MCF 10A (cell line): ENCODE measurements at regions not wholly inside any gene's neighbourhood (a gene's known extent, or its start where the extent isn't known, plus 50 kb on each side); places are given as distances from the start of the nearest gene placed in this dataset.

ENCODE experiments used
- BruUV-seq: library from RNA; stranded (reverse); fragments of 400-500 nt; replicated peaks from 2 replicates; lab custom pipeline; 2021; lab: Mats Ljungman, UMichigan
- CTCF ChIA-PET: fragments of 300-600 bp; sonication (Branson Sonifier 250); formaldehyde crosslinking; extraction: SDS; loops from one replicate; lab custom pipeline; 2021; ENCODE audit warnings: antibody characterized with exemption, inconsistent platforms; lab: Yijun Ruan, JAX
- POLR2A ChIA-PET: fragments of 300-600, 350-650 bp; sonication (Branson Sonifier 250); formaldehyde crosslinking; extraction: SDS; loops from one replicate; lab custom pipeline; 2020; ENCODE audit warnings: antibody characterized with exemption, inconsistent platforms; lab: Yijun Ruan, JAX
- DNase-seq: peaks from one replicate; pipeline ENCODE4 v3.0.0-alpha.2; 2018; ENCODE audit not compliant: unreplicated experiment
- H3K27ac Mint-ChIP-seq: one replicate; pipeline ENCODE4 v1.8.0; 2022; ENCODE audit warnings: mild to moderate bottlenecking, low read depth, mixed read lengths; ENCODE audit not compliant: unreplicated experiment
- H3K27me3 Mint-ChIP-seq: one replicate; pipeline ENCODE4 v1.8.0; 2022; ENCODE audit warnings: mixed read lengths; ENCODE audit not compliant: insufficient read depth, unreplicated experiment
- H3K36me3 Mint-ChIP-seq: one replicate; pipeline ENCODE4 v1.8.0; 2022; ENCODE audit warnings: mild to moderate bottlenecking, moderate library complexity, mixed read lengths; ENCODE audit not compliant: insufficient read depth, unreplicated experiment
- H3K4me1 Mint-ChIP-seq: one replicate; pipeline ENCODE4 v1.8.0; 2022; ENCODE audit warnings: mixed read lengths; ENCODE audit not compliant: insufficient read depth, unreplicated experiment
- H3K4me3 Mint-ChIP-seq: one replicate; pipeline ENCODE4 v1.8.0; 2022; ENCODE audit warnings: mild to moderate bottlenecking, moderate library complexity, mixed read lengths; ENCODE audit not compliant: unreplicated experiment
- H3K9me3 Mint-ChIP-seq: one replicate; pipeline ENCODE4 v1.8.0; 2022; ENCODE audit warnings: mixed read lengths; ENCODE audit not compliant: unreplicated experiment
- CTCF ChIP-seq: fragments of 200-600 bp; IDR thresholded peaks from one replicate; pipeline ENCODE4 v1.8.0; 2022; ENCODE audit warnings: antibody characterized with exemption, mild to moderate bottlenecking; ENCODE audit not compliant: unreplicated experiment
- intact Hi-C: fragments of 100-400 bp; cut with micrococcal nuclease; formaldehyde crosslinking; loops from 2 replicates; pipeline ENCODE4 v1.14.1; 2022

DNA sequence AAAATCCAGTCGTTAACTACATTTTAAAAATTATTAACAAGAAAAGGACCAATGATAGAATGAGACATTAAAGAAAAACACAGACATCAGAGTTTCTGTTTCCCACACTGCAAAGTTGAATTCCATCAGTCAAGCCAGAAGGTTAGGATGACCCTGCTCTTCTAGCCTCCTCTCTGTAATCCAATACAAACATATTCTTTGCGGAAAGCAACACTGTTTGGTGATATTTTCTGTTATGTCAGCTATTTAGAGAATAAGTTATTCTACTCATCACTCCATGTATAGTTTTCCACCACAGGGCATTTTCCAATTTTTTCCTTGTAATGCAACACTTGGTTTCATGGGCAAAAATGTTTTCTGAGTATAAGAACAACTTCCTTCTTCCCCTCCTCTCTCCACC is 152.3 kb downstream of the EVX1 start:
- no peak overlapping the region for H3K4me3 Mint-ChIP-seq
- H3K36me3 Mint-ChIP-seq, result no peaks in the 10 kb centered on the region
- no peak for DNase-seq
- no peak for TF ChIP-seq CTCF
- BruUV-seq, result no TSS peak
- H3K9me3 Mint-ChIP-seq, result no peaks in the 10 kb centered on the region
- H3K27me3 Mint-ChIP-seq, result peaks cover 13% of the 10 kb centered on the region
- H3K4me1 Mint-ChIP-seq, result no peaks in the 10 kb centered on the region
- ChIA-PET CTCF (interaction anchor here (0.6 kb wide), 1 partner anchor 100 kb away, joined by 3 read pairs; no protein-coding TSS in a partner anchor), POLR2A (interaction anchor here (0.7 kb wide), 1 partner anchor 179 kb away, joined by 3 read pairs; no protein-coding TSS in a partner anchor)
- intact Hi-C loops, result no loop called here
- H3K27ac Mint-ChIP-seq, result no peak overlapping the region

DNA sequence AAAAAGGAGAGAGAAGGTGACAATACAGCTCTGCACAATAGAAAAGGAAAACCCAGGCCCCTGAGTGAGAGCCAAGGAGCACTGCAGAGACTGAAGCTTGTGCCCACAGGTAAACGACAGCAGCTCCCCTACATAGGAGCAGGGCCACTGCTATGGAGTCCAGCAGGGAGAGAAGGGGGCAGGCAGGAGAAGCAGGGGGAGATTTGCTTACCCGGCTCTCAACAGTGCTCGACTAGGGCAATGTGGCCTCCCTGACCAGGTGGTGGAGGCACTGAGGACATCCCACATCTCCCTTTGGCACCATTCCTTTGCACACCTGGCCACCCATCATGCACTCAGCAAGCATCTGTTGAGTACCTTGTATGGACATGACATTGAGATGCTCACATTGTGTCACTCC is 153.0 kb downstream of the EVX1 start:
- Mint-ChIP-seq H3K27me3 (peaks cover 13% of the 10 kb centered on the region), H3K4me1 (no peaks in the 10 kb centered on the region), H3K9me3 (no peaks in the 10 kb centered on the region), H3K27ac (no peak overlapping the region), H3K4me3 (no peak overlapping the region), H3K36me3 (no peaks in the 10 kb centered on the region)
- DNase-seq, result no peak
- TF ChIP-seq CTCF, result no peak
- intact Hi-C loops, result no loop called here
- POLR2A ChIA-PET, result no interaction called here
- CTCF ChIA-PET, result interaction anchor here (0.7 kb wide), 1 partner anchor 284 kb away, joined by 3 read pairs; no protein-coding TSS in a partner anchor
- BruUV-seq, result no TSS peak

- no TSS peak for BruUV-seq
- no peak for DNase-seq
- Mint-ChIP-seq H3K27me3 (peaks cover 13% of the 10 kb centered on the region), H3K27ac (no peak overlapping the region), H3K4me3 (no peak overlapping the region), H3K9me3 (no peaks in the 10 kb centered on the region), H3K36me3 (no peaks in the 10 kb centered on the region), H3K4me1 (no peaks in the 10 kb centered on the region)
- POLR2A ChIA-PET, result no interaction called here
- TF ChIP-seq CTCF, result no peak
- intact Hi-C loops, result no loop called here
- CTCF ChIA-PET, result interaction anchor here (0.7 kb wide), 1 partner anchor 9 kb away, joined by 5 read pairs; no protein-coding TSS in a partner anchor
These were observed 154.9 kb downstream of the EVX1 start for GRCh38 chr7:27397503-27397902.

DNA sequence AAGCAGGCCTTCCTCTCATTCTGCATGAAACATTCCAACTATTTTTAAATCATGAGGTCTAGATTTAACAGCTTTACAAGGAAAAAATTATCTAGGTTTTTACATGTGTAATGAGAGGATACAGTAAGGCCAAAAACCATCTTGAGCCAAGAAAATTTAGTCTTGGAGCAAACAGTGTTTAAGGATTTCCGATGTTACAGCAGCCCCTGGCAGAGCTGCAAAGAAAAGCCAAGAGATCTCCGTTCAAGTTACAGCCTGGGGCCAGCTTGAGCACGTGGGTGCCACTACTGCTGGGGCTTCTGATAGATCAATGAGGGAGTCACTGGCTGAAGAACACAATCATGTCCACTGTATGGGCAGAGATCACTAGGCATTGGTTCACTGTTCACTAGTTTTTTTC is 156.2 kb downstream of the EVX1 start:
- intact Hi-C loops, result no loop called here
- no peaks in the 10 kb centered on the region for H3K9me3 Mint-ChIP-seq
- no peak overlapping the region for H3K27ac Mint-ChIP-seq
- TF ChIP-seq CTCF, result no peak
- no peak for DNase-seq
- peaks cover 8% of the 10 kb centered on the region for H3K27me3 Mint-ChIP-seq
- CTCF ChIA-PET, result no interaction called here
- no peak overlapping the region for H3K4me3 Mint-ChIP-seq
- H3K4me1 Mint-ChIP-seq, result no peaks in the 10 kb centered on the region
- no TSS peak for BruUV-seq
- no peaks in the 10 kb centered on the region for H3K36me3 Mint-ChIP-seq
- POLR2A ChIA-PET, result no interaction called here
